ENCODE measurements at regions not wholly inside any gene's neighbourhood (a gene's known extent, or its start where the extent isn't known, plus 50 kb on each side); places are given as distances from the start of the nearest gene placed in this dataset.

DNA sequence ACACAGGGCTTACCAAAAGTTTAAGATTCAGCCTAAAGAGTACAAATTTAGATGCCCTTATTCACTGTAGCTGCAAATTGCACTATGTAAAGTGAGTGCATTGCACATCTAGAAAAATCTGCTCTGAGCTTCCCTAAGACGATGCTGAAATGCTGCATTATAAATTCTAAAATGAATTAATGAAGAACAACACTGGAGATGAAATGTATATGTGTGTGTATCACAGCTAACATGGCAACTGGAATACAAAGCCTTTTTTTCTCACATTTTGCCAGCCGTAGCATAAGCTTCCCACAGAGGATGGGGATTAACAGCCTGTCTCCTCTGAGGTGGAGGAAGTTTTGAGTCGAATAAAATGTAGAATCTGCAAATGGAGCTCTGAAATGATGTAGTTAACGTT, 338.3 kb upstream of the ZEB2 start:
- no peak overlapping the region for H3K4me3 Mint-ChIP-seq (ENCODE audit: low read depth)
- no peaks in the 10 kb centered on the region for H3K36me3 Mint-ChIP-seq (ENCODE audit: insufficient read depth)
- peaks cover 5% of the 10 kb centered on the region for H3K9me3 Mint-ChIP-seq (ENCODE audit: low read depth)
- no peak overlapping the region for H3K27ac Mint-ChIP-seq
- DNase-seq (ENCODE audit: low spot score, unreplicated experiment) = no peak
- TF ChIP-seq, protein P1, sequence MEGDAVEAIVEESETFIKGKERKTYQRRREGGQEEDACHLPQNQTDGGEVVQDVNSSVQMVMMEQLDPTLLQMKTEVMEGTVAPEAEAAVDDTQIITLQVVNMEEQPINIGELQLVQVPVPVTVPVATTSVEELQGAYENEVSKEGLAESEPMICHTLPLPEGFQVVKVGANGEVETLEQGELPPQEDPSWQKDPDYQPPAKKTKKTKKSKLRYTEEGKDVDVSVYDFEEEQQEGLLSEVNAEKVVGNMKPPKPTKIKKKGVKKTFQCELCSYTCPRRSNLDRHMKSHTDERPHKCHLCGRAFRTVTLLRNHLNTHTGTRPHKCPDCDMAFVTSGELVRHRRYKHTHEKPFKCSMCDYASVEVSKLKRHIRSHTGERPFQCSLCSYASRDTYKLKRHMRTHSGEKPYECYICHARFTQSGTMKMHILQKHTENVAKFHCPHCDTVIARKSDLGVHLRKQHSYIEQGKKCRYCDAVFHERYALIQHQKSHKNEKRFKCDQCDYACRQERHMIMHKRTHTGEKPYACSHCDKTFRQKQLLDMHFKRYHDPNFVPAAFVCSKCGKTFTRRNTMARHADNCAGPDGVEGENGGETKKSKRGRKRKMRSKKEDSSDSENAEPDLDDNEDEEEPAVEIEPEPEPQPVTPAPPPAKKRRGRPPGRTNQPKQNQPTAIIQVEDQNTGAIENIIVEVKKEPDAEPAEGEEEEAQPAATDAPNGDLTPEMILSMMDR (IDR thresholded peaks at IDR 0.05; ENCODE audit: unreplicated experiment) = no peak
- H3K27me3 Mint-ChIP-seq = no peaks in the 10 kb centered on the region
- peaks cover 5% of the 10 kb centered on the region for H3K4me1 Mint-ChIP-seq (ENCODE audit: low read depth)

GRCh38 chr2:144854596-144854995, 334.7 kb upstream of the ZEB2 start:
- Mint-ChIP-seq H3K4me1 (ENCODE audit: low read depth) (peaks cover 5% of the 10 kb centered on the region), H3K27ac (no peak overlapping the region), H3K4me3 (ENCODE audit: low read depth) (no peak overlapping the region), H3K27me3 (no peaks in the 10 kb centered on the region), H3K36me3 (ENCODE audit: insufficient read depth) (no peaks in the 10 kb centered on the region), H3K9me3 (ENCODE audit: low read depth) (peaks cover 5% of the 10 kb centered on the region)
- TF ChIP-seq, protein P1 (IDR thresholded peaks at IDR 0.05; ENCODE audit: unreplicated experiment) = no peak
- DNase-seq (ENCODE audit: low spot score, unreplicated experiment) = no peak

DNA sequence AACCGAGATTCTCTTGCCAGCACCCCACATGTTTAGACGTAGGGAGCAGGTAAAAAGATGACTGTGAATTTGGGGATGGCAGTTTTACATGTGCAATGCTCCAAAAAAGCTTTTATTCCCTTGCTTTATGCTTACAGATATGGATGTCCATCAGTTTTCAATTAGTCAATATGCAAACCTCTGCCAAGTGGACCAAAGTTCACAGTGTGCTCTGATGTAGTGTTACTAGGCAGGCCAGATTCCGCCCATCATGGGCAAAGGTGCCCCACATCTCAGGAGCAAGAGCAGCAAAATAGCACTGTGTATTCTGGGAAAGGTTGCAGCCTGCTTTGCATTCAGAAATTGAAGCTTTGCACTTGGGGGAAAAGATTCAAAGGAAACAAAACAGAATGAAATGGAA, 329.7 kb upstream of the ZEB2 start:
- Mint-ChIP-seq H3K27ac (no peak overlapping the region), H3K4me3 (ENCODE audit: low read depth) (no peak overlapping the region), H3K9me3 (ENCODE audit: low read depth) (peaks cover 4% of the 10 kb centered on the region), H3K27me3 (no peaks in the 10 kb centered on the region), H3K4me1 (ENCODE audit: low read depth) (peaks cover 6% of the 10 kb centered on the region), H3K36me3 (ENCODE audit: insufficient read depth) (no peaks in the 10 kb centered on the region)
- no peak for DNase-seq (ENCODE audit: low spot score, unreplicated experiment)
- TF ChIP-seq, protein P1 (IDR thresholded peaks at IDR 0.05; ENCODE audit: unreplicated experiment) = no peak

- no peak for DNase-seq (ENCODE audit: low spot score, unreplicated experiment)
- TF ChIP-seq, protein P1 (IDR thresholded peaks at IDR 0.05; ENCODE audit: unreplicated experiment) = no peak
- no peaks in the 10 kb centered on the region for H3K27me3 Mint-ChIP-seq
- H3K4me3 Mint-ChIP-seq (ENCODE audit: low read depth) = no peak overlapping the region
- peaks cover 3% of the 10 kb centered on the region for H3K9me3 Mint-ChIP-seq (ENCODE audit: low read depth)
- no peaks in the 10 kb centered on the region for H3K36me3 Mint-ChIP-seq (ENCODE audit: insufficient read depth)
- no peak overlapping the region for H3K27ac Mint-ChIP-seq
- peaks cover 6% of the 10 kb centered on the region for H3K4me1 Mint-ChIP-seq (ENCODE audit: low read depth)
These were observed 328.5 kb upstream of the ZEB2 start for GRCh38 chr2:144848423-144848822.

DNA sequence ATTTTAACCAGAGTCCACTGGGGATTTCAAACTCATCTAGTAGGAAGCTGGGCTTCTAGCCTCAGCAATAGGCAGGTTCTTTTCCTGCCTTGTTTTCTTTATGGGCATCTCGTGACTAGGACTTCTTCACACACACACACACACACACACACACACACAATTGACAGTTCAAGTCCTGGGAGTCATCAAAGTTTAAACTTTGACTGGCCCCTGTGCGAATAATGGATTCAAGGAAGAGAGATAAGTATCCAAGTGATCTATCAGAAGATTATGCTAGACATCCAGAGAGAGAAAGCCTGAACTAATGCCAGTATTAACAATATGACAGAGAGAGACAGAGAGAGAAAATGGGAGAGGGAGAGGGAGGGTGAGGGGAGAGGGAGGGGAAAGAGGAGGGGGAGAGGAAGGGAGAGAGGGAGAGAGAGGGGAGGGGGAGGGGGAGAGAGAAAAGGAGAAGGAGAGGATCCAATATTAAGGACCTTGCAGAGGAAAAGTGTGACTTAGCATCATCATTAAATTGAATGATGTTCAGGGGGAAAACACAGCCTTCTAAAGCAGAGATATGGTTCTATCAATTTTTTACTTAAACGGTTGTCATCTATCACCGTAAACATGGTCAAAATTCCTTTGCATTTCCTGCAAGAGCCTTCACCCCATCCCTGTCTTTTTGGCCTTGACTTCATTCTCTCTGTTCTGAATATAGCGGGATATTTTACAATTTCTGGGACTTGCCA, 327.6 kb upstream of the ZEB2 start:
- TF ChIP-seq, protein P1 (IDR thresholded peaks at IDR 0.05; ENCODE audit: unreplicated experiment) = no peak
- H3K27me3 Mint-ChIP-seq = no peaks in the 10 kb centered on the region
- H3K4me1 Mint-ChIP-seq (ENCODE audit: low read depth) = peaks cover 6% of the 10 kb centered on the region
- no peaks in the 10 kb centered on the region for H3K36me3 Mint-ChIP-seq (ENCODE audit: insufficient read depth)
- H3K4me3 Mint-ChIP-seq (ENCODE audit: low read depth) = no peak overlapping the region
- peaks cover 3% of the 10 kb centered on the region for H3K9me3 Mint-ChIP-seq (ENCODE audit: low read depth)
- no peak overlapping the region for H3K27ac Mint-ChIP-seq
- no peak for DNase-seq (ENCODE audit: low spot score, unreplicated experiment)

All from progenitor cell of endocrine pancreas (in vitro differentiated cells).